ENCODE measurements at regions not wholly inside any gene's neighbourhood (a gene's known extent, or its start where the extent isn't known, plus 50 kb on each side); places are given as distances from the start of the nearest gene placed in this dataset.

GRCh38 chr2:9105601-9106337 lies 100.8 kb upstream of the ASAP2 start:
- DNase-seq (ENCODE audit: low read depth in 2 of 2) = no peak

GRCh38 chr2:9103663-9104277 lies 100.3 kb upstream of the MBOAT2 start:
- no peak for DNase-seq (ENCODE audit: low read depth in 2 of 2)

GRCh38 chr2:9102861-9103662 lies 99.6 kb upstream of the MBOAT2 start:
- no peak for DNase-seq (ENCODE audit: low read depth in 2 of 2)

- no peak for DNase-seq (ENCODE audit: low read depth in 2 of 2)
Measured at GRCh38 chr2:9101763-9102425, 98.4 kb upstream of the MBOAT2 start.

- no peak for DNase-seq (ENCODE audit: low read depth in 2 of 2)
Measured at GRCh38 chr2:9100080-9100876, 96.8 kb upstream of the MBOAT2 start.

- DNase-seq (ENCODE audit: low read depth in 2 of 2) = no peak
Measured at GRCh38 chr2:9099341-9099751, 95.9 kb upstream of the MBOAT2 start.

- DNase-seq (ENCODE audit: low read depth in 2 of 2) = no peak
Measured at GRCh38 chr2:9097892-9098291, 94.4 kb upstream of the MBOAT2 start.

- DNase-seq (ENCODE audit: low read depth in 2 of 2) = no peak
Measured at GRCh38 chr2:9097239-9097638, 93.8 kb upstream of the MBOAT2 start.

GRCh38 chr2:9096761-9097160 lies 93.3 kb upstream of the MBOAT2 start:
- no peak for DNase-seq (ENCODE audit: low read depth in 2 of 2)

GRCh38 chr2:9095690-9096089 lies 92.2 kb upstream of the MBOAT2 start:
- peak in 1 of 2 donors; percentile 34 for DNase-seq (ENCODE audit: low read depth in 2 of 2)

GRCh38 chr2:9095226-9095625 lies 91.7 kb upstream of the MBOAT2 start:
- no peak for DNase-seq (ENCODE audit: low read depth in 2 of 2)

GRCh38 chr2:9094117-9094516 lies 90.6 kb upstream of the MBOAT2 start:
- DNase-seq (ENCODE audit: low read depth in 2 of 2) = no peak

- DNase-seq (ENCODE audit: low read depth in 2 of 2) = no peak
Measured at GRCh38 chr2:9093324-9093723, 89.8 kb upstream of the MBOAT2 start.

- no peak for DNase-seq (ENCODE audit: low read depth in 2 of 2)
Measured at GRCh38 chr2:9092383-9093282, 89.1 kb upstream of the MBOAT2 start.

GRCh38 chr2:9091811-9092210 lies 88.3 kb upstream of the MBOAT2 start:
- no peak for DNase-seq (ENCODE audit: low read depth in 2 of 2)

GRCh38 chr2:9089831-9090230 lies 86.3 kb upstream of the MBOAT2 start:
- DNase-seq (ENCODE audit: low read depth in 2 of 2) = no peak

GRCh38 chr2:9087121-9087681 lies 83.7 kb upstream of the MBOAT2 start:
- DNase-seq (ENCODE audit: low read depth in 2 of 2) = no peak

- no peak for DNase-seq (ENCODE audit: low read depth in 2 of 2)
Measured at GRCh38 chr2:9086465-9086864, 83.0 kb upstream of the MBOAT2 start.

- no peak for DNase-seq (ENCODE audit: low read depth in 2 of 2)
Measured at GRCh38 chr2:9085353-9085752, 81.9 kb upstream of the MBOAT2 start.

- no peak for DNase-seq (ENCODE audit: low read depth in 2 of 2)
Measured at GRCh38 chr2:9083287-9083686, 79.8 kb upstream of the MBOAT2 start.

All from dermis microvascular lymphatic vessel endothelial cell (primary cell).